Coronary artery (tissue), 2 donors: ENCODE measurements at regions not wholly inside any gene's neighbourhood (a gene's known extent, or its start where the extent isn't known, plus 50 kb on each side); places are given as distances from the start of the nearest gene placed in this dataset.

Source experiments
- DNase-seq: peaks from one replicate; pipeline ENCODE4 v3.0.0-alpha.2; 2017; ENCODE audit warnings: low spot score
- H3K27ac ChIP-seq, 2 donors: fragments of 200-600 bp; sonication (generic); one replicate each; pipeline ENCODE4 v1.5.1; 2016 to 2019
- H3K4me3 ChIP-seq: fragments of 200-600 bp; sonication (generic); 2 replicates; pipeline ENCODE4 v1.5.1; 2016; ENCODE audit warnings: mild to moderate bottlenecking, moderate library complexity
- CTCF ChIP-seq: fragments of 200-600 bp; sonication (generic); IDR thresholded peaks from one replicate; pipeline ENCODE4 v1.5.1; 2019; ENCODE audit warnings: antibody characterized with exemption

- Histone ChIP-seq H3K27ac (no peak overlapping the region), H3K4me3 (no peak overlapping the region)
- no peak for DNase-seq
- TF ChIP-seq CTCF, result no peak
These were observed 101.2 kb upstream of the PFKP start for GRCh38 chr10:2966134-2966533.

- TF ChIP-seq CTCF, result no peak
- no peak overlapping the region for H3K27ac ChIP-seq
- H3K4me3 ChIP-seq, result no peak overlapping the region
- DNase-seq, result no peak
These were observed 102.6 kb upstream of the PFKP start for GRCh38 chr10:2964632-2965296.

- no peak for TF ChIP-seq CTCF
- Histone ChIP-seq H3K4me3 (no peak overlapping the region), H3K27ac (no peak overlapping the region)
- no peak for DNase-seq
These were observed 103.3 kb upstream of the PFKP start for GRCh38 chr10:2963889-2964631.

- Histone ChIP-seq H3K4me3 (no peak overlapping the region), H3K27ac (no peak overlapping the region)
- no peak for TF ChIP-seq CTCF
- no peak for DNase-seq
These were observed 105.2 kb upstream of the PFKP start for GRCh38 chr10:2962194-2962593.

GRCh38 chr10:2958659-2959058, 108.7 kb upstream of the PFKP start:
- Histone ChIP-seq H3K4me3 (no peak overlapping the region), H3K27ac (no peak overlapping the region)
- no peak for DNase-seq
- no peak for TF ChIP-seq CTCF

- H3K27ac ChIP-seq, result no peak overlapping the region
- DNase-seq, result no peak
- no peak overlapping the region for H3K4me3 ChIP-seq
- TF ChIP-seq CTCF, result no peak
These were observed 109.6 kb upstream of the PFKP start for GRCh38 chr10:2957785-2958184.

GRCh38 chr10:2955064-2955463, 112.3 kb upstream of the PFKP start:
- no peak for TF ChIP-seq CTCF
- Histone ChIP-seq H3K4me3 (no peak overlapping the region), H3K27ac (no peak overlapping the region)
- no peak for DNase-seq
